DLD1 (cell line): ENCODE measurements at regions not wholly inside any gene's neighbourhood (a gene's known extent, or its start where the extent isn't known, plus 50 kb on each side); places are given as distances from the start of the nearest gene placed in this dataset.
"Not testable (repeated sequence)": the region's sequence is repeated elsewhere in the genome, so short reads cannot be mapped to it uniquely, and the experiment has no call there.

Experiments
- in situ Hi-C: cut with HindIII; loops from 2 replicates; pipeline ENCODE4 v1.10.0; 2017; ENCODE audit warnings: low sequenced_read_pairs

DNA sequence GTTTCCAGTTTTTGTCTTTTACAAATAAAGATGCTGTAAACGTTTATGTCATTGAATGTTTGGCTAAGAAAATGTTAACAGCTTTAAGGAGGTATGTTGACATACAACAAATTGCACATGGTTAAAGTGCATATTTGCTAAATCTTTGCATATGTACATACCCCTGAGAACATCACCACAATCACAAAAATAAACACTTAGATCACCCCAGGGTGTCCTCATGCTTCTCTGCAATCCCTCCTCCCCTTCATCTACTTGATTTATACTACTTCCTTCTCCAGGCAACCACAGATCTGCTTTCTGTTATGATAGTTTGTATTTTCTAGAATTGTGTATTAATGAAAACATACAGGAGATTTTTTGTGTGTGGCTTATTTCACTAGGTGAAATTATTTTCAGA lies 209.5 kb downstream of the GLRX3 start:
- in situ Hi-C loops = no loop called here

DNA sequence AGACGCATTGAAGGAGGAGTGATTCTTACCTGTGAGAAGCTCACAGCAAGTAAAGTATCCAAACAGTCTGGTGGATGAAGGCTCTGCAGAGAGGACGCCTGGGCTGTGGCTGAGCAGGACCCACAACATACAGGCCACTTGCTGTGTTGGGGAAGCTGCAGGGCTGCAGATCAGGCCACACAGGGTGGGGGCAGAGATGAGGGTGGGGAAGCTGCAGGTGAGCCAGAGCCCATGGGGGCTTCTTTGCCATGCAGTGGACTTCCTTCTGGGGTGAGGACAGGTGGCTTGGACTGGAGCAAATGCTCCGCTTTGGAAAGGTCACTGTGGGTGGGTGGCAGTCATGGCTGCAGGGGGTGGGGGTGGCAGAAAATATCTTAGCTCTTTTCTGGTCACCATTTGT lies 214.8 kb downstream of the GLRX3 start:
- in situ Hi-C loops = no loop called here

DNA sequence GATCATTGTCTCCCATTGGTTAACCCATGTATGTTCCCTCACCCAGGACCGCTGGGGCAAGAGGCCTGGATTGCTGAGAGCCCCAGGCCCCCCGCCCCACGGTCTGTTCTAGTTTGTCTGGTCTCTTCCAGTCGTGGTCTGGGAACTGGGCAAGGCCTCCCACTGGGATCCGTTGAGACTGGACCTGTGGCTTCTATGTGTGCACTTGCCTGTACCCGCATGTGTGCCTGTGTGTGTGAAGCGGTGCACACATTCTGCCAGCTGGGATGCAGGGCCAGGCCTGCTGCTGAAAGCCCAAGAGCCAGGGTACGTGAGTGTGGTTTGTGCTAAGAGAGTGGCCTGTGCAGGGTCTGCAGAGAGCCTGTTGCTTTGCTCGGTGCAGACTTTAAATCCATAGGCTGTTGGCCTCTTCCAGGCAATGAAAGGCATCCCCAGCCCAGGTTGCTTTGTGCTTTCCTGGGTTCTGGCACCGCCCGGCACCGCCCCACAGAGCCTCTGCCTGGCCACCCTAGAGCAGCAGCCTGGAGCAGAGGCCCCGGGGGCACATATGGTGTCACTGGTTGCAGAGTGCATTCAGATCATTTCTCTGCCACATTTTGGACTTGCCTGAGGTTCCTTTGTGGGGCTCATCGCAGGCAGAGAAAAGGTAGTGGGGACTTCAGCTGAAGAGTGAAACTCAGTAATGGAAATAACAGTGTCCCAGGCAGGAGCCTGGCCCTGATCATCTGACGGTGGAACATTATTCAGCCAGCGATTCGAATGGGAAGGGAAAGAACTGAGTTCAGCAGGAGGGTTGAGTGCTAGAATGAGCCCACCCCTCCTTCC lies 215.5 kb downstream of the GLRX3 start:
- in situ Hi-C loops = no loop called here

DNA sequence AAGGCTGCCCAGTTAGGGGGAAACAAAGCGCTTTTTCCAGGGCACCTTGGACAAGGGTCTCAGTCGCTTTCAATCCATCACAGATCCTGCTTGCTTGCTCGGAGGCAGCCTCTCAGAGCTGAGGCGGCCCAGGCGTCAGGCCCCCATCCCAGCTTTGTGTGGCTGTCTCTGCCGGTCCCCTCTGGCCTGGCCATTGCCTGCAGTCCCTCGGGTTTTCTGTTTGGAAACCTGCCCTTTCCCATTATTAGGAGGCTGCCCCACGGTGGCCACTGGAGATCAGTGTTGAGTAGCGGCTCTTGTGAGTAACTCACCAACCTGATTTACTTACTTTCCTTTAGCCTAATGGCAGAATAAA lies 216.1 kb downstream of the GLRX3 start:
- in situ Hi-C loops = no loop called here

DNA sequence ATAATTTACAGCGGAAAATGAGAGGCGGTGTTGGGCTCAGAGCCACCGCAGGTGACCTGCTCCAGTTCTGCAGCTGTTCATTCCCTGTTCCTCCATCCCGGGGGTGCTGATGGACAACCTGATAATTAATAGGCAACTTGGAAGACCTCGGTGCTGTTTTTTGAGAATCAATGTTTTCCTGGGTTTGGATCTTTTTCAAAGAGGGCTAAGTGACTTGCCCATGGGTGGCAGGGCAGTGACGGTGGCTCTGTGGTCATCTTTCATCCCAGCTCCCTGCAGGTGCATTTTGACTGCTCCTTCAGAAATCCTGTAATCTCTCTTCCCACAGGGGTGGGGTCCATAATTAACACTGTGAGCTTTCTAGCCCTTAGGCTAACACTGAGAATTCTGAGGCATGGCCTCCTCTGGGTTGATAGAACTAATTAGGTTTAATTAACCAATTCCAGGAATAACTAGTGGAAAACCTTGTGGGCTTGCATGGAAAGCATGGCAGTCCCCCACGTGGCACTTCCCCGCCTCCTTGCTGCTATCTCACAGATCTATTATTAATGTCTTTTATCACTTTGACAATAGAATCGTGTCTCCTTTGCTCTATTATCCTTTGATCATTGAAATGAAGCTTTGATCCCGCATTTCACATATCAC lies 217.9 kb downstream of the GLRX3 start:
- in situ Hi-C loops = no loop called here

DNA sequence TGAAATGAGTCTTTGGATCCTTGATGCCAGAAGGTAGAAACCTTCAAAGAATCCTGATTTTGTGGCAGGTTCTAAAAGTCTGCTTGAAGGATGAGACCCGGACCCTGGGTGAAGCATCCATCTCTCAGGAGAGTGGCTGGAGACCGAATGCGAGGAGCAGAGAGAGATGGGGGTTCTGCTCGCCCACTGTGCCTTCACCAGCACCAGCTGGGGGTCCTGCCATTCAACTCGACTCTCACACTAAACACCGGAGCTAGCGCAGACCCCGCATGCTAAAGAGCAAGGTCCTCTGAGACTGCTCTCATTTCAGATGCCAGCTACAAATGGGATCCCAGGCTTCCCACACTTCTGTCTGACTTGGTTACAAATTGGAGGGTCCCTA lies 218.4 kb downstream of the GLRX3 start:
- in situ Hi-C loops = no loop called here

DNA sequence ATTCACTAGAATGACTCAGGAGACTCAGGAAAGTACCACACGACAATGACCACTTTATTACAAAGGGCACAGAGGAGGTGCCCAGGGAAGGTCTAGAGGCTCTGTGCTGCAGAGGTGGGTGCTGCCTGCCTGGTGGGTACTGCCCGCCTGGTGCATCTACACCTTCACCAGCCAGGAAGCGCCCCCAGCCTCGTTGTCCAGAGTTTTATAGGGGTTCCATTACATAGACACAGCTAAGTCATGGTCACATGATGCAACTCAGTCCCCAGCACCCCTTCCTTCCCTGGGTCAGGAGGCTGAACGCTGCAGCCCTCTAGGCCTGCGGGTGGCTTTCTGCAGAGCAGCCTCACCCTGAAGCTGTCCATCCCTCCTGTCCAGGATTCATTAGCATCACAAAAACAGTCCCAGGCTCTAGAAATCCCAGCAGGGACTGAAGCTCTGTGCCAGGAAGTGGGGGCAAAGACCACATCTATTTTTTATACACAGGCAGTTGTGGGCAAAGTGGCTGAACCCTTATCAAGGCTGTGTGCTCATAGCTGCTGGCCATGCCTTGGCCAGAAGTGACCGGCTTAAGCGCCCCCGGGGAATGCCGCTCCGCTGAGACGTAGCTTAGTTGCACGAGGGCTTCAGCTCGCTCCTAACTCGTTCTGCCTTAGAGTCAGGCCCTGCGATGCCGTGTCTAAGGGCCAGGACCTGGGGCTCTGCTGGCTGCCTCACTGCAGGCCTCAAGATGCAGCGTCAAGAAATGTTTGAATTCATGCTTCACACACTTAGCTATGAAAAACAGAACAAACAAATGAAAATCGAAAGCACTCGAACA lies 219.0 kb downstream of the GLRX3 start:
- in situ Hi-C loops = no loop called here

DNA sequence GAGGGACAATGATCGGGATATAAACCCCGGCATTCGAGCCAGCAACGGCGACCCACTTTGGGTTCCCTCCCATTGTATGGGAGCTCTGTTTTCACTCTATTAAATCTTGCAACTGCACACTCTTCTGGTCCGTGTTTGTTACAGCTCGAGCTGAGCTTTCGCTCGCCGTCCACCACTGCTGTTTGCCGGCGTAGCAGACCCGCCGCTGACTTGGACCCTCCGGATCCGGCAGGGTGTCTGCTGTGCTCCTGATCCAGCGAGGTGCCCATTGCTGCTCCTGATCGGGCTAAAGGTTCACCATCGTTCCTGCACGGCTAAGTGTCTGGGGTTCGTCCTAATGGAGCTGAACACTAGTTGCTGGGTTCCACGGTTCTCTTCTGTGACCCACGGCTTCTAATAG lies 220.2 kb downstream of the GLRX3 start:
- in situ Hi-C loops = not testable (repeated sequence)

DNA sequence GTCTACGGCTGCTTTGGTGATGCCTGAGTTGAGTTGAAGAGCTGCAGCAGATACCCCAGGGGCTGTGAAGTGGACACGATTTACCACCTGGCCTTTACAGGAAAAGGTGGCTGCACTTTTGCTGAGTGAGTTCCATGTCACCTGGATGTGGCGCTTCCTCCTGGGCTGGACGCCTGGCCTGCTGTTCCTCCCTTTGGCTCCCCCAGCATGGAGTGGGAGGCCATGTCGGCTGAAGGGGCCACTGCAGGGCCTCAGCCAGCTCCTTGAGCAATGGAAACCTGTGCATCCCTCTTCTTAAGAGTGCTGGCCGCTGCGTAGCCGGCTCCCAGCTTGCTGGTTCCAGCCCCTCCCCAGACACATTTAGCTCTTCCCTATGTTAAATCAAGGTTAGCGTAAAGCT lies 221.0 kb downstream of the GLRX3 start:
- in situ Hi-C loops = no loop called here

DNA sequence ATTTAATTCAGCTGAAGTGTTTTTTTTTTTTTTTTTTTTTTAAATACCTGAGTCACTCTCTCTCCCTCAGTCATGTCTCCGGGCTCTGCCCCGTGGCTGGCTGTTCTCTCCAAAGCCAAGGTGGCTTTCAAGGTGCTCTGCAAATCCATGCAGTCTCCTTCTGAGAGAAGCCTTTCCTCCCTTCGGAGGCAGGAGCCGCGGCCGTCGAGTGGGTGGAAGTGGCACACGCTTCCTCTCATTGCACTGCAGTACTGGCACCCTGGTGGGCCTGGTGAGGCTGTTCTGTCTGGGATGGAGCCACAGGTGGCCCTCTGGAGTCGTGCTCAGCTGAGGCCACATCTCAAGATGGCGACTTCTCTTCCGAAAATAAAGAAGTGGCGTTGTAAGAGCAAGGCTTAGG lies 221.8 kb downstream of the GLRX3 start:
- in situ Hi-C loops = no loop called here

DNA sequence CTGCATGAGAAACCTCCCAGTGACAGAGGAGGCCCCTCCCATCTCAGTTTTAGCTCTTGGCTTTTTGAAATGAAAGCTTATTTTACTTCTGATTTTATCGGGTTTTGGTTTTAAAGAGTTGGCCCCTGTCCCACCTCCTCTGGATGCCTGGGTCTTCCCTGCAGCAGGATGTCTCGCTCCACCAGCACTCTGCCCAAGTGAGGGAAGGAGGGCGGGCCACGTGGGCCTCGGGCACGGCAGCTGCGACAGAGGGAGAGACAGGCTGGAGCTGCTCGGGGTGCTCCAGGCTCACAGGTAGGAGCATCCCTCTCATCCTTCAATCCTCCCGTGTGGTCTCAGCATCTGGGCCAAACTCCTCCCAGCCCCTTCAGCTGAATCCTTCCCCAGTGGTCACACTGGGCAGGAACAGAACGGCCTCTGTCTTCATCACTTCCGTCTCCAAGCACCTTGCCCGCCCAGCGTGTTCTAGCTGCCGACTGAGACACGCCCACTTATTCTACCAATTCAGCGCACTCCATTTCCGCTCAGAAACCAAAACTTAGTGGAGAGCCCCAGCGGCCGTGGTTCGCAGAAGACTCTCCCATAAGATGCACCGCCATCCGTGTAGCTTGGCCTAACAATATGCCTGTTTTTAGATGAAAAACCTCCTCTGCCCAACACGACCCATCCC lies 222.9 kb downstream of the GLRX3 start:
- in situ Hi-C loops = no loop called here

DNA sequence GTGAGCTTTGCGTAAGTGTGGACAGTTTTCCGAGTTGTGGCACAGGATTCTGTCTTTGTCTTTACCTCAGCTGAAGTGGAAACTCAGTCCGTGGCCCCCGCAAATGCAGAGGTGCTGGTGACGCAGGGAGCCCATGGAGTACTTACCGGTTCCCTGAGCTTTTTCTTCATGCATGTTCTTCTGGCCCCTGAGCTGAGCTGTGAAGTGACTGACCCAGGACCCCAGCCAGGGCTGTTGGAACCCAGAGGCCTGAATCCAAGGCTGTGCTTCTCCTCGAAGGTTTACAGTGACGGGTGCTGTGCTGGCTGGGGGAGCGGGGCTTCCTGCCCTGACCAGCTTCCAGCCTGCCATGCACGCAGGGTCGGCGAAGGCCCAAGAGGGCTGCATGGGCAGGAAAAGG lies 223.5 kb downstream of the GLRX3 start:
- in situ Hi-C loops = no loop called here

DNA sequence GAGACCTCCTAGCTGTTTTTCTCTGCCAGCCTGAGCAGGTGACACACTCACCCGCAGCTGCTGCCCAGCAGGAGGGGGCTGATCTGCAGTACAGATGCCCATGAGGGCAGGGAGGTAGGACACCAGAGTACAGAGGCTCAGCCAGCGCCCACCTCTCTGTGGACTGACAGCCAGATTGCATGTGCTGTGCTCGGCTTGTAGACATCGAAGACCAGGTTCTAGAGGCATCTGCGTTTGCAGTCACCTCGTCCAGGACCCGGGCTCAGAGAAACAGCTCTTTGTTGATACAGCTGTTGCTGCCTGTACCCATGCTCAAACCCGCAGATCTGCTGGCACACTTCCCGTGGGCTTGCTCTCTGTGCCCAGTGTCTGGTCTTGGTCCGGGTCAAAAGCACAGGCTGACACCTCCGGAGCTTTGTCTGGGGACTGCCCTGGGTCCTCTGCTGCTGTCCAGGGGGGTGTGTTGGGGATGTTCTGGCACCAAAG lies 224.7 kb downstream of the GLRX3 start:
- in situ Hi-C loops = no loop called here

DNA sequence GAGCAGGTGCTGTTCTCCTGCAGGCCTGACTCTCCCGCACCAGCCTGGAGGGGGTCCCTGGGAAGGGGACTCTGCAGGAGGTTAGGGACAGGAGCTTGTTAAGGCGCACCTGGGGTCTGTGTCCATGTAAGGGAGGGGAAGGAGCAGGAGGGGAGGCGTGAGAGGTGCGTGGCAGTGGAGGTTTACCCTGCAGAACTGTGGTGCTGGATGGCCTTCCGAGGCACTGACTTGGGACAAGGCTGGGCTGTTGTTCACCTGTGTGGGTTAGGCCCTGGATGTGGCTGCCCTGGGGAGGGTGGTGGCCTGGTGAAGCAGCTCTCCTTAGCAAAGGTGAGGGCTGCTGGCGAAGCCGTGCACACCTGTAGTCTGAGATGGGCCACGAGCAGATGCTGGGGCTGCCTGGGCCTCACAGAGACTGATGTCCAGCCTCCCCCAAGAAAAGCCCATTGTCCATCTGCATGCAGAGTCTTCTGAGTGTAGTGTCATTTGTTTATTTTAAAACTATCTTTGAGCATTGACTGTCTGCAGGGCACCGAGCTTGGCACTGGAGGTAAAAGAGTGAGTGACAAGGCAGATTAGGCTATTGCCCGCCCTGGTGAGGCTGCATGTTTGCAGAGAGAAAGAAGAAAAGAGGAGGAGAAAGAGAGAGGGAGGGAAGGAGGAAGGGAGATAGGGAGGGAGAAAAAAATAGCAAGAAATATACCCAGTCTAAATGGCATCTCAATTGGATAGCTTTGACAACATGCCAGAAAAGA lies 225.3 kb downstream of the GLRX3 start:
- in situ Hi-C loops = no loop called here

DNA sequence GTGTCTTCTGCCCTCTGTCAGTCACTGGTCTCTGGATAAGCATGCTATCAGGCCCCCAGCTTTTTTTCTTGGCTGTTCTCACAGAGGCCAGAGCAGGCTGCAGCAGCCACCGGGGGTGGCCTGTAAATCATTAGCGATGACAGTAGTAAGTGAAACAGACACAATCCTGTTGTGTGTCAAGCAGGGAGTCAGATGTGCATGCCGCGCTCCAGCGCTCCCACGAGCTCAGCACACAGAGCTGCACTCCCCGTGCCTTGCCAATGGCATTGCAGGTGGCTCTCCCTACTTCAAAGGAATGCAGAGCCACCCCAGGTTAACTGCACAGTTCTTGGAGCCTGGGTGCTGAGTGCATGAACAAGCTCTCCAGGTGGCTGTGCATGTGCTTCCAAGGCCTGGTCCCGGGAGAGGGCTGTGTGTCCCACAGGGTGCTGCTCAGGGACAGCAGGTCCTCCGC lies 226.1 kb downstream of the GLRX3 start:
- in situ Hi-C loops = no loop called here

DNA sequence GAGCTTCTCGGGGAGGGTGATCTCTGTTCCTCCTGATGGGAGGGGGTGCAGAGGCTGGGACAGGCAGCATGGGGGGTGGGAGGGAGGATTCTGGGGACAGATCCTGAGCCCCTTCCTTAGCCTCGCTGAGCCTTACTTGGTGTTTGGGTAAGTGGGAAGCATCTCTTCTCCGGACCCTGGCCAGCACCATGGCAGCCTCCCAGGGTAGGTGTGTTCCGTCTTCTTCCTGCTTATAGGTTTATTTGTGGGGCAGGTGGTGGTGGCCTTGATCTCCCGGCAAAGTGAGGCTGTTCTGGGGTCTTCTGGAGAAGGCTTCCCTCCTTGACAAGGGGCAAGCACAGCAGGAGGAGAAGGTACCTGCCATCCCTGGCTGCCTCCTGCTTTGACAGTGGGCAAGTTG lies 226.9 kb downstream of the GLRX3 start:
- in situ Hi-C loops = no loop called here

DNA sequence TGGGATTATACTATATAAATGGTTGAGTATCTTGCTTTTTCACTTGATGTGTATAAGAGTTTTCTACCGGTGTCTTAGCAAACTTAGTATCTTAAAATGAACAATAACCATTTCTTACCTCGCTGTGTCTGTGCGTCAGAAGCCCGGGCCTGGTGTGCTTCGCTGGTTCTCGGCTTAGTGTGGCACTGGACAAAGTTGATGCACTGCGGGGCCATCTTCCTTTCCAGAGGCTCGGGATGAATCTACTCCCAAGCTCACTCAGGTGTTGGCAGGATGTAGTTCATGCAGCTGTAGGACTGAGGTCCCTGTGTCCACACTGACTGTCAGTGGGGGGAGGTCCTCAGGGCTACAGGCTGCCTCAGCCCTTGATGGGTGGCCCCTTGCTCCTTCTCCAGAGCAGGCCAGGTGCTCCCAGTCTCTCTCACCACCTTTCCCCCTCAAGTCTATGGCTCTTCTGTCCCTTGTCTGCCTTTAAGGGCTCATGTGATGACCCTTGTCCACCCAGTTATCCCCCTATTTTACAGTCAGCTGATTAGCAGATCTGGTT lies 227.8 kb downstream of the GLRX3 start:
- in situ Hi-C loops = no loop called here

DNA sequence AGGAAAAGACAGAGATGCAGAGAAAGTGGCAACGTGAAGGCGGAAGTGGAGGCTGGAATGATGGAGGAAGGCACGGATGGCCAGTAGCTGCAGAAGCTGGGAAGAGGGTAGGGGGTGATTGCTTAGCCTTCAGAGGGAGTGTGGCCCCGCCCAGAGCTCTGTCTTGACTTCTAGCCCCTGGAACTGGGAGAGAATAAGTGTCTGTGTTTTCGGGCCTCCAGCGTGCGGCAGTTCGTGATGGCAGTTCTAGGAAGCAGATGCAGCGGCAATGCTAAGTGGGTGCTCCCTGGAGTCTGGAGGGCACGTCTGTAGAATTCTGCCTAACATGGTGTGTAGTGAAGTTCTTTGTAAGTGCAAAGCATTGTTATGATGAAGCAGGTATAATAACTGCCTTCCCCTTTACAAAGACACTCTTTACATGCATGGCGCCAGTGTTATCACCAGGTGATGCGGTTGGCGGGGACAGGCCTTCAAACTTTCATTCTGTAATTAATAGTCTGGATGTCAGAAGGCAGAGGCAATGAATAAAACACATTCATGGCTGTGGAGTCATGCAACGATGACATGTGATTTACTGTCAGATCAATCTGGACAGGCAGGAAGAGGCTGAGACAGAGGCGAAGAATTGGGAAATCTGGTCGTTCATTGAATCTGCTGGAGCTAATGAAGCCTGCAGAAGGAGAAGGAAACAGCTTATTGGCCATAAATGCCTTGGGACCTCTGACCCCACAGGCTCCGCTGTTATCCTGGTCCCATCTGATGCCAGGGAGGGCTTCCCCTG lies 228.6 kb downstream of the GLRX3 start:
- in situ Hi-C loops = no loop called here
